Fibroblast of lung (primary cell): ENCODE measurements at regions not wholly inside any gene's neighbourhood (a gene's known extent, or its start where the extent isn't known, plus 50 kb on each side); places are given as distances from the start of the nearest gene placed in this dataset.

ENCODE experiments used
- DNase-seq, 2 donors: peaks; one replicate each; pipeline versions ENCODE4 v3.0.0 to v3.0.0-alpha.2; 2010; ENCODE audit warnings: low read depth in 2 of 2
- H2AFZ ChIP-seq: 2 replicates; pipeline ENCODE4 v1.5.1; 2012; ENCODE audit warnings: low read length, control low read depth, inconsistent platforms
- H3K27ac ChIP-seq: 2 replicates; pipeline ENCODE4 v1.5.1; 2011; ENCODE audit warnings: low read length, control low read depth; ENCODE audit not compliant: insufficient read depth
- H3K27me3 ChIP-seq: 2 replicates; pipeline ENCODE4 v1.5.1; 2011; ENCODE audit warnings: mild to moderate bottlenecking, low read length; ENCODE audit not compliant: control insufficient read depth, insufficient read depth
- H3K36me3 ChIP-seq: 2 replicates; pipeline ENCODE4 v1.5.1; 2011; ENCODE audit warnings: low read length; ENCODE audit not compliant: control insufficient read depth, insufficient read depth
- H3K4me1 ChIP-seq: 2 replicates; pipeline ENCODE4 v1.5.1; 2011; ENCODE audit warnings: low read length; ENCODE audit not compliant: control insufficient read depth, insufficient read depth; ENCODE audit errors: extremely low read depth
- H3K4me2 ChIP-seq: 2 replicates; pipeline ENCODE4 v1.5.1; 2011; ENCODE audit warnings: low read length, control low read depth; ENCODE audit not compliant: insufficient read depth; ENCODE audit errors: extremely low read depth
- H3K4me3 ChIP-seq, 4 experiments: fragments of 200-600 bp in 1 of 4; sonication (generic) in 1 of 4; replicated peaks in 1 of 4; 2 replicates each; pipeline ENCODE4 v1.5.1; 2011 to 2016; ENCODE audit warnings: low read length in 4 of 4, low read depth in 3 of 4, mild to moderate bottlenecking in 3 of 4, control low read depth in 2 of 4, inconsistent platforms in 1 of 4, mixed read lengths in 1 of 4; ENCODE audit not compliant: insufficient read depth in 1 of 4; ENCODE audit errors: control extremely low read depth in 1 of 4
- H3K79me2 ChIP-seq: 2 replicates; pipeline ENCODE4 v1.5.1; 2012; ENCODE audit warnings: mild to moderate bottlenecking, low read length, inconsistent platforms; ENCODE audit not compliant: control insufficient read depth, insufficient read depth
- H3K9ac ChIP-seq: 2 replicates; pipeline ENCODE4 v1.5.1; 2011; ENCODE audit warnings: mild to moderate bottlenecking, low read length, control low read depth; ENCODE audit not compliant: insufficient read depth
- H3K9me3 ChIP-seq: 2 replicates; pipeline ENCODE4 v1.5.1; 2012; ENCODE audit warnings: low read depth, low read length; ENCODE audit not compliant: control insufficient read depth, insufficient read depth
- H4K20me1 ChIP-seq: 2 replicates; pipeline ENCODE4 v1.5.1; 2011; ENCODE audit warnings: low read length; ENCODE audit not compliant: control insufficient read depth, insufficient read depth; ENCODE audit errors: extremely low read depth
- EZH2 ChIP-seq: IDR thresholded peaks from 2 replicates; pipeline ENCODE4 v1.5.1; 2012; ENCODE audit warnings: low read length, control low read depth, mild to moderate bottlenecking; ENCODE audit errors: missing control alignments
- TF ChIP-seq, protein P1 (sequence below), 2 donors: IDR thresholded peaks in 1 of 2; conservative IDR thresholded peaks in 1 of 2; 1 replicate in 1 of 2; 2 replicates in 1 of 2; pipeline ENCODE4 v1.5.1; 2011 to 2012; ENCODE audit warnings: low read length in 2 of 2, control low read depth in 1 of 2, inconsistent platforms in 1 of 2, low read depth in 1 of 2, mild to moderate bottlenecking in 1 of 2

GRCh38 chr12:102685841-102686240 is 205.5 kb upstream of the IGF1 start:
- Histone ChIP-seq H3K36me3 (no peaks in the 10 kb centered on the region), H3K79me2 (no peaks in the 10 kb centered on the region), H3K9me3 (no peaks in the 10 kb centered on the region), H3K4me3 (no peak overlapping the region), H3K9ac (no peak overlapping the region), H3K27me3 (no peaks in the 10 kb centered on the region), H3K4me1 (no peaks in the 10 kb centered on the region), H2AFZ (no peak overlapping the region), H3K4me2 (no peak overlapping the region), H4K20me1 (no peaks in the 10 kb centered on the region), H3K27ac (no peak overlapping the region)
- DNase-seq = no peak
- TF ChIP-seq, protein P1, sequence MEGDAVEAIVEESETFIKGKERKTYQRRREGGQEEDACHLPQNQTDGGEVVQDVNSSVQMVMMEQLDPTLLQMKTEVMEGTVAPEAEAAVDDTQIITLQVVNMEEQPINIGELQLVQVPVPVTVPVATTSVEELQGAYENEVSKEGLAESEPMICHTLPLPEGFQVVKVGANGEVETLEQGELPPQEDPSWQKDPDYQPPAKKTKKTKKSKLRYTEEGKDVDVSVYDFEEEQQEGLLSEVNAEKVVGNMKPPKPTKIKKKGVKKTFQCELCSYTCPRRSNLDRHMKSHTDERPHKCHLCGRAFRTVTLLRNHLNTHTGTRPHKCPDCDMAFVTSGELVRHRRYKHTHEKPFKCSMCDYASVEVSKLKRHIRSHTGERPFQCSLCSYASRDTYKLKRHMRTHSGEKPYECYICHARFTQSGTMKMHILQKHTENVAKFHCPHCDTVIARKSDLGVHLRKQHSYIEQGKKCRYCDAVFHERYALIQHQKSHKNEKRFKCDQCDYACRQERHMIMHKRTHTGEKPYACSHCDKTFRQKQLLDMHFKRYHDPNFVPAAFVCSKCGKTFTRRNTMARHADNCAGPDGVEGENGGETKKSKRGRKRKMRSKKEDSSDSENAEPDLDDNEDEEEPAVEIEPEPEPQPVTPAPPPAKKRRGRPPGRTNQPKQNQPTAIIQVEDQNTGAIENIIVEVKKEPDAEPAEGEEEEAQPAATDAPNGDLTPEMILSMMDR (conservative IDR thresholded peaks at IDR 0.05 in 1 of 2, IDR thresholded peaks at IDR 0.05 in 1 of 2; ENCODE audit: low read depth in 1 of 2, low read length in 2 of 2) = no peak
- no peak for TF ChIP-seq EZH2

DNA sequence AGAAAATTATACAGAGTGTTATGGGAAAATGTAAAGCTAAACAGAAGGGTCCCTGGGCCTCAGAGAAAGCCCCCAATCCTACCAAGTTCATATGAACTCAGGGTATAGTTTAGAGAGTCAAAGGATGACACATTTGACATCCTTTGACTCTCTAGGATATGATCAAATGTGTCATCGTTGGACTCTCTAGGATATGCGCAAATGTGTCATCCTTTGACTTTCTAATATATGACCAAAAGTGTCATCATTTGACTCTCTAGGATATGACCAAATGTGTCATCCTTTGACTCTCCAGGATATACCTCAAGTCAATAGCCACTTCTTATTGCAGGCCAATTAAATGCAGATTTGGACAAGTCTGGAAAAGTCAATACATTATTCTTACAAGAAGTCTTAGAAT is 204.8 kb upstream of the IGF1 start:
- H3K27ac ChIP-seq = no peak overlapping the region
- no peaks in the 10 kb centered on the region for H3K9me3 ChIP-seq
- DNase-seq = no peak
- H4K20me1 ChIP-seq = no peaks in the 10 kb centered on the region
- H3K4me3 ChIP-seq = no peak overlapping the region
- H3K79me2 ChIP-seq = no peaks in the 10 kb centered on the region
- no peaks in the 10 kb centered on the region for H3K36me3 ChIP-seq
- H2AFZ ChIP-seq = no peak overlapping the region
- H3K27me3 ChIP-seq = no peaks in the 10 kb centered on the region
- H3K4me2 ChIP-seq = no peak overlapping the region
- no peak overlapping the region for H3K9ac ChIP-seq
- TF ChIP-seq, protein P1 (conservative IDR thresholded peaks at IDR 0.05 in 1 of 2, IDR thresholded peaks at IDR 0.05 in 1 of 2; ENCODE audit: low read depth in 1 of 2, low read length in 2 of 2) = no peak
- no peak for TF ChIP-seq EZH2
- no peaks in the 10 kb centered on the region for H3K4me1 ChIP-seq

- no peak overlapping the region for H3K4me3 ChIP-seq
- H2AFZ ChIP-seq = no peak overlapping the region
- no peaks in the 10 kb centered on the region for H3K4me1 ChIP-seq
- no peaks in the 10 kb centered on the region for H3K79me2 ChIP-seq
- TF ChIP-seq EZH2 = no peak
- TF ChIP-seq, protein P1 (conservative IDR thresholded peaks at IDR 0.05 in 1 of 2, IDR thresholded peaks at IDR 0.05 in 1 of 2; ENCODE audit: low read depth in 1 of 2, low read length in 2 of 2) = no peak
- no peaks in the 10 kb centered on the region for H3K9me3 ChIP-seq
- H4K20me1 ChIP-seq = no peaks in the 10 kb centered on the region
- DNase-seq = no peak
- H3K36me3 ChIP-seq = no peaks in the 10 kb centered on the region
- H3K27ac ChIP-seq = no peak overlapping the region
- no peaks in the 10 kb centered on the region for H3K27me3 ChIP-seq
- H3K9ac ChIP-seq = no peak overlapping the region
- no peak overlapping the region for H3K4me2 ChIP-seq
Observed at GRCh38 chr12:102682366-102683289, 202.3 kb upstream of the IGF1 start.
